ENCODE measurements at regions not wholly inside any gene's neighbourhood (a gene's known extent, or its start where the extent isn't known, plus 50 kb on each side); places are given as distances from the start of the nearest gene placed in this dataset.

DNA sequence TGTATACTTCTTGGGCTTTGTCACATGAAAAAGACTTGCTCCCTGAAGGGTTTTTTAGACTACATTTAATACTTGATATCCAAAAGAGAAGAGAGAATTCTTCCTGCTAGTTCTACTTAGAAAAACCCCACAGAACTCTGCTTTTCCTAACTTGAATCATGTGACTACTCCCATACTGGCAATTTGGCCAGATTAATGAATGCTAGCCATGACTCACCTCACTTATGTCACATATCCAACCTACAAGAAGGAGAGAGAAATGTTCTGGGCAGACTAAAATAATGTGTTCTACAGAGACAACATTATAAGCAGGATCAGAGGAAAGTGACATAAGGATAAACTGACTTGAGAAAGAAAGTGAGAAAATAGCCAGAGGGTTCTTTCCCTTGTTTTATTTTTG lies 249.3 kb upstream of the GULP1 start:
- no peak for TF ChIP-seq TAF1 (conservative IDR thresholded peaks at IDR 0.05)
- TF ChIP-seq, protein P1, sequence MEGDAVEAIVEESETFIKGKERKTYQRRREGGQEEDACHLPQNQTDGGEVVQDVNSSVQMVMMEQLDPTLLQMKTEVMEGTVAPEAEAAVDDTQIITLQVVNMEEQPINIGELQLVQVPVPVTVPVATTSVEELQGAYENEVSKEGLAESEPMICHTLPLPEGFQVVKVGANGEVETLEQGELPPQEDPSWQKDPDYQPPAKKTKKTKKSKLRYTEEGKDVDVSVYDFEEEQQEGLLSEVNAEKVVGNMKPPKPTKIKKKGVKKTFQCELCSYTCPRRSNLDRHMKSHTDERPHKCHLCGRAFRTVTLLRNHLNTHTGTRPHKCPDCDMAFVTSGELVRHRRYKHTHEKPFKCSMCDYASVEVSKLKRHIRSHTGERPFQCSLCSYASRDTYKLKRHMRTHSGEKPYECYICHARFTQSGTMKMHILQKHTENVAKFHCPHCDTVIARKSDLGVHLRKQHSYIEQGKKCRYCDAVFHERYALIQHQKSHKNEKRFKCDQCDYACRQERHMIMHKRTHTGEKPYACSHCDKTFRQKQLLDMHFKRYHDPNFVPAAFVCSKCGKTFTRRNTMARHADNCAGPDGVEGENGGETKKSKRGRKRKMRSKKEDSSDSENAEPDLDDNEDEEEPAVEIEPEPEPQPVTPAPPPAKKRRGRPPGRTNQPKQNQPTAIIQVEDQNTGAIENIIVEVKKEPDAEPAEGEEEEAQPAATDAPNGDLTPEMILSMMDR (IDR thresholded peaks at IDR 0.05; ENCODE audit: low read depth, low read length, missing input control): no peak
- TF ChIP-seq YY1 (IDR thresholded peaks at IDR 0.05): no peak
- no peak for TF ChIP-seq SP1 (IDR thresholded peaks at IDR 0.05)
- TF ChIP-seq RAD21 (IDR thresholded peaks at IDR 0.05): no peak
- TF ChIP-seq REST (IDR thresholded peaks at IDR 0.05): no peak
- no peak for TF ChIP-seq RXRA (IDR thresholded peaks at IDR 0.05)

All from liver (tissue), 3 donors.